A172 (cell line): ENCODE measurements at regions not wholly inside any gene's neighbourhood (a gene's known extent, or its start where the extent isn't known, plus 50 kb on each side); places are given as distances from the start of the nearest gene placed in this dataset.

Source experiments
- DNase-seq: peaks from one replicate; pipeline ENCODE4 v3.0.0-alpha.2; 2015; ENCODE audit warnings: low spot score

- no peak for DNase-seq
Measured at GRCh38 chr18:24674200-24674599, 213.8 kb downstream of the HRH4 start.

DNA sequence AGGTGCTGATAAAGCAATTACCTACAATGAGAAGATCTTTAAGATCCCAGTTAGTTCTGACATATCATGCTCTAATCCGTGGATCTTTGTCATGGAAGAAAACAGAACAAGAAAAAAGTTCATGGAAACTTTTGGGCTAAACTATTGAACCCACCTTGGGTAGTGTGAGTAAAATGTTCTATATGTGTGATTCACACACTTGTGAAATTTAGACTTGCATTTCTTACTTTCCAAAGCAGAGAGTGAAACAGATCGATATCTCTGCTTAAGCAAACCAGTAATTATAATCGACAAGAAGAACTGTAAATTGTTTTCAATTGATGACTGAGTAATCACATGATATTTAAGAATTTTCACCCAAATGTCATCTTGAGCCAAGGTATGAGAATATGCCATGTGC is 214.2 kb downstream of the HRH4 start:
- no peak for DNase-seq

DNA sequence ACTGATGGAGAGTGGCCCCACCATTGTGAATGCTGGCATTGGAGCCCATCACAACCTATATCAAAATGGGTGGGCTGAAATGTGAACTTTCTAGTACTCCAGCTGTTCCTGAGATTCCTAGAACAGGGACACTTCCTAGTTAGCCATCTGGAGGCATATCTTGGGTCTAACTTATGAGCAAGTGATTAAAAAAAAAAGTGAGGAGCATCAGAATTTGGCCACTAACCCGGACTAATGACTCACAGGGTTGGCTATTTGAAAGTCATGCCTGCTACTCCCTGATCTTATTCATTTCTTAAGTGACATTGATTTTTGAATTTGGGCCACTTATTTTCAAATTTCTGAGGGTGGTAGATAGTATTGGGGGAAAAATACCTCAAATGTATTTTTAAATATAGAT is 216.6 kb downstream of the HRH4 start:
- no peak for DNase-seq

- no peak for DNase-seq
Measured at GRCh38 chr18:24678107-24678506, 217.7 kb downstream of the HRH4 start.

DNA sequence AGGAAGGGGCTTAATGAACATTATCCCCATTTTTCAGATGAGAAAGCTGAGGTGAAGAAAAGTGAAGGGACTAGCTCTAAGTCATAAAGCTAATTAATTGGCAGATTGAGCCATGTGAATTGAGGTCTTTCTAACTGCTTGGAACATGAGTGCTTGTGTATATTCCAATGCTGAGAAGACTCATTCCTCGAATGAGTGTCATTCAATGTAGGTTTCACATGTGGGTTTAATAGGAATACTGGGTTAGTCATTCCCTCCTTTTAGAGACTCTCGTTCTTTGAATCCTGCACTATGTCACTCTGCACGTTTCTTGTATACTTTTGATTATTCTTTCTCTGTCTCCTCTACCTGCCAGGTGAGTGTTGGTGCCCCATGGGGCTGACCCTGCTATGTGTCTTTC is 218.2 kb downstream of the HRH4 start:
- DNase-seq = no peak

- DNase-seq = no peak
Measured at GRCh38 chr18:24679062-24679461, 218.6 kb downstream of the HRH4 start.

DNA sequence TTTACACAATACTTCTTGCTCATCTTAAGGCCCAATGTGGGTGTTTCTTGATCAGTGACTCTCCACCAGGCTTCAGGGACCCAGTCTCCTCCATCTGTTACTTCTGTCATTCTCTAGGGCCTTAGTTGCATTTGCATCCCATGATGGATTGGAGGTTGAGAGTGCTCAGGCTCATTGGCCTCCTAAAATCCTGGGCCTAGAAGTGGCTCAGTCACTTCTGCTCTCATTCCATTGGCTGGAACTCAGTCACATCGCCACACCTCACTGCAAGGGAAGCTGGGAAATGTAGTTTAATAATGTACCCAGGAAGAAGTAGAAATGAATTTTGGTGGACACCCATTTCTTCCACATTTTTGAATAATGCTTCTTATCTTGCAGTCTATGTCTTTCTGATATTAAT is 223.5 kb downstream of the HRH4 start:
- DNase-seq = no peak

GRCh38 chr18:24685254-24685959 is 225.0 kb downstream of the HRH4 start:
- DNase-seq = no peak

DNA sequence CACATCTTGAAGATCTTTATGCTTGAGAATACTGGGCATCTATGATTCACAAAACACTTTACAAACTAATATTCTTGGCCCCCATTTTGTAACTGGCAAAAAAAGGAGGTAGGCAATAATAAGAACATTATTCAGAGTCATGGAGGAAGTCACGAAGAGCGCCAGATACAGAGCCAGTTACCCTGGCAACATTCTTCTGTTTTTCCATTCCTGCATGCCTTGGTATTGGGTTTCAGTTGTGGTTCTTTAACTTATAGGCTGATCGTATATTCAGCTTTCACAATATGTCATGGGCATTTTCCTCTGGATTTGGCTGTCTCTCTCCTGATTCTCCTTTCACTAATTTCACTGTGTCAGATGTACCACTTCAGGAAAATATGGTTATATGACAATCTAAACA is 234.7 kb downstream of the HRH4 start:
- DNase-seq = no peak

GRCh38 chr18:24702001-24702515 is 241.6 kb downstream of the HRH4 start:
- DNase-seq = no peak

DNA sequence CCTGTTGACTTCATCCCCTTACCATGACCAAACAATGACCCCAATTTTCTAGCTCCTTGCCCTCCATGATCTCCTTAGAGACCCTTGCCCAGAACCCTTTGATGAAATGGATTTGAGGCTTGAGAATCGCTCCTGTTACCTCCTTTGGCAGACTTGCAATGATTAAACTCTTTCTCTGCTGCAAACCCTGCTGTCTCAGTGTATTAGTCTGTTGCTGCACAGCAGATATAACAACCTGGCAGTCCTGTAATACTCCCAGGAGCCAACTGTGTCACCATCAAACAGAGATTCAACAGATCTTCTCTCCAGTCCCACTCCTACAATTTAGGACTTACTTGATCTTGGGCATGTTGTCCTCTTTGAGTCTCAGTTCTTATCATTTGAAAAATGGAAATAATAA is 242.9 kb downstream of the HRH4 start:
- no peak for DNase-seq

GRCh38 chr18:24704946-24705630 is 244.7 kb downstream of the HRH4 start:
- no peak for DNase-seq

GRCh38 chr18:24710474-24710873 is 250.0 kb downstream of the HRH4 start:
- no peak for DNase-seq

DNA sequence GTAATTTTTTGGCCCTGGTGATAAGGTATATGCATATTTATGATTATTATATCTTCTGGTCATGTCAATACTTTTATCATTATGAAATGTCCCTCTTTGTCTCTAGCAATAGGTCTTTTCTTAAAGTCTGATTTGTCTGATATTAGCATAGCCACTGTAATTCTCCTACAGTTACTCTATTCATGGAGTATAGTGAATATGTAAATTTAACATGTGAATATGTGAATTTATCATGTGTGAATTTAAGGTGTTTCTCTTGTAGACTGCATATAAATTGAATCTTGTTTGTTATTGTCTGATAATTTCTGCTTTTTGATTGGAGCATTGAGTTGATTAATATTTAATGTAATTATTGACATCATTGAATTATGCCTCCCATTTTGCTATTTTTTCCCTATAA is 259.4 kb downstream of the HRH4 start:
- DNase-seq = no peak

GRCh38 chr18:24721388-24721787 is 261.0 kb downstream of the HRH4 start:
- no peak for DNase-seq

- DNase-seq = no peak
Measured at GRCh38 chr18:24725644-24726415, 265.4 kb downstream of the HRH4 start.

DNA sequence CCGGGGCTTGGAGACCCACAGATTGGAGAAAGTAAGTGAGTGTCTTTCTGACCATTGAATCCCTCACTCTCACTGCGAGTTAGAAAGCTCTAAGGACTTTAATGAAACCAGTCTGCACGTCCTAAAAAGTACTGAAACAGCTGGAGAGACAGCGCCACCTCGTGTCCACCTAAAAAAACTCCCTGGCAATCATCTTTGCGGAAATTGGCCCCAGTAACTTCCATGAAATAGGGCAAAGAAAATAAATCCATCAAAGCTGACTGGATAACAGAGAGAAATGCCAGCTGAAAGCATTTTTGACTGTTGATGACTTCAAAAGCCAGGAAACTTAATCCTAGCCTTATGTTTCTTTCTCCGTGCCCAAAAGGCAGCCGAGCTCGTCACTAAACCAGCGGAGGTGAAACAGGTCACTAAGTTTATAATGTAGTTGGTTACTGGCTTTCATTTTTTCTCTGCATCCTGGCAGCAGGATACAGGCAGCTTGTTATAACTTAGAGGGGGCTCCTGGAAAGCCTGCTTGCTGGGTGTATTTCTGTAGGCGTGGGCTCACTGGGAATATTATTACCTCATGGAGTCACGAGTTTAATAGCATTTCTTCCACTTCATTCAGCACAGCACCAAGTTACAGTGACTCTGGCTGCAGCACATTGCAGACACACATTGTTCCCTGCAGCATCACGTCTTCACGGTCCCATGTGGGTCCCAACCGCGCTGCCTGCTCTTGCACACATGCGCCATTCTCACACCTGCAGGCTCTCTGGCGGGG is 266.5 kb downstream of the HRH4 start:
- peak; percentile 85 for DNase-seq

GRCh38 chr18:24727685-24728084 is 267.2 kb downstream of the HRH4 start:
- no peak for DNase-seq

DNA sequence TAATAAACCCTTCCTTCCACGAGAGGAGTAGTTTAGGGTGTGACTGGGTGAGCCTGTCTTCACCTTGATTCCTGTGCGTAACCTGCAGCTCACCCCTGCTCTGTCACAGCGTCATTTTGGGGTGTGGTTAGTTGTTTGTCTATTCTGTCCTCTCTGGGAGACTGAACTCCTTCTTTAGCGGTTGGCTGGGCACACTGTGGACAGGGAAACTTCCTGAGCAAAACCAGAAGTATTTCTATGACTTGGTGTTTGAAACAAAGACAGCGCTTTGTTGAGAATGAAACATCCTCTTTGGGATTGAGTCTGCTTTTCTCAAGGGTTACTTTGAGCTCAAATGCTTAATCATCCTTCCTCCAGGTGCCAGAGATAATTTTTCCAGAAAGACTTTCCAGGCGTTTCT is 270.7 kb downstream of the HRH4 start:
- DNase-seq = no peak

DNA sequence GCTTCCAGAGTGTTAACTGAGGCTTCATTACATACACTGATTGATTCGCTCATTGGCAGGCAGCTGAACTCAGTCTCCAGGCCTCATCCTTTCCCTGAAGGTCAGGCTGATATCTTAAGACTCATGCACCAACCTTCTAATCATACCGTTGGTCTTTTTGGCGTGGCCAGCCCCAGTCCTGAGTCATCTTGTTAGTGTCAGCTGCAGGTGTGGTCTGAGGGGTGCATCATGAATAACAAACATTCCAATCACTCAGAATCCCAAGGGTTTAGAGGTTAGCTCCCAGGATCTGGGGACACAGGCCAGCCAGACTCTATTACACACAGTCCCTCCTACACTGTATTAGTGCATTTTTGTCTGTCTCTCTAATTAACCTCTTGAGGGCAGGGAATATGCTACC is 271.5 kb downstream of the HRH4 start:
- DNase-seq = peak; percentile 18

GRCh38 chr18:24734058-24734457 is 273.6 kb downstream of the HRH4 start:
- no peak for DNase-seq
